ENCODE measurements at regions not wholly inside any gene's neighbourhood (a gene's known extent, or its start where the extent isn't known, plus 50 kb on each side); places are given as distances from the start of the nearest gene placed in this dataset.

DNA sequence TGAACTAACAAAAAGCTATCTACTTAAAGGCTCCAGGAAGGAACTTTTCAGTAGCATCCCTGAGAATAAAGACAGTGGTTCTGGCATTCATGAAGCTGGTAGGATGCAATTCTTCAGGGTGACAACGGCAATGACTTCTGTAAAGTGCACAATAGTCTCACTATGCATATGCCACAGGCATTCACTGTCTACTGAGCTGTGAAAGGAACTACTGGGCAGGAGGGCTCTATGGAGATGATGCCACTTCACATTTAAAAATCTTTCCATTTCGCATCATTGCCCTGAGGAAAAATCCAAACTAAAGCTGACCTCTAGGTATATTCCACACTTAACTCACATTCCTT lies 2020.6 kb upstream of the PCDH20 start (continued):
- no peak for TF ChIP-seq MTA3 (IDR thresholded peaks at IDR 0.05; ENCODE audit: borderline replicate concordance, low read length)
- no peak for TF ChIP-seq FOXK2 (IDR thresholded peaks at IDR 0.05)
- no peak for TF ChIP-seq CBX3 (IDR thresholded peaks at IDR 0.05; ENCODE audit: borderline replicate concordance, low read depth)
- no peak for TF ChIP-seq STAT3 (IDR thresholded peaks at IDR 0.05; ENCODE audit: low read depth, low read length)

GRCh38 chr13:63435667-63436324 lies 2020.1 kb upstream of the PCDH20 start:
- no peak for DNase-seq (ENCODE audit: low read depth, low spot score)
- 4% methylated on average over 2 of the region's 2 CpGs for WGBS (ENCODE audit: insufficient coverage, insufficient replicate concordance, low lambda C conversion rate, missing lambda C conversion rate)
- Histone ChIP-seq H3K79me2 (ENCODE audit: control insufficient read depth, insufficient read depth, low read length) (no peaks in the 10 kb centered on the region), H3K4me1 (ENCODE audit: control insufficient read depth, insufficient read depth, low read length) (no peaks in the 10 kb centered on the region), H3K9me3 (replicated peaks; ENCODE audit: control insufficient read depth, insufficient read depth, low read length) (no peaks in the 10 kb centered on the region), H3K4me3 (no peak overlapping the region), H3K27me3 (replicated peaks in 1 of 2; ENCODE audit: control insufficient read depth in 2 of 2, insufficient read depth in 2 of 2, low read length in 1 of 2) (no peaks in the 10 kb centered on the region), H3K4me2 (ENCODE audit: control insufficient read depth, insufficient read depth) (no peak overlapping the region), H2AFZ (ENCODE audit: control insufficient read depth, low read depth, low read length) (no peak overlapping the region), H3K9ac (ENCODE audit: control insufficient read depth, insufficient read depth, low read length) (no peak overlapping the region), H4K20me1 (ENCODE audit: control insufficient read depth, insufficient read depth) (no peaks in the 10 kb centered on the region), H3K36me3 (ENCODE audit: control insufficient read depth in 2 of 2, insufficient read depth in 2 of 2, low read length in 1 of 2) (no peaks in the 10 kb centered on the region), H3K27ac (ENCODE audit: control insufficient read depth, insufficient read depth) (no peak overlapping the region)
- no peak for ATAC-seq
- no peak for FAIRE-seq
- intact Hi-C loops (cut with micrococcal nuclease; ENCODE audit: unreplicated experiment), result no loop called here
- ChIA-PET CTCF (interaction anchor here (0.9 kb wide), 1 partner anchor 9 kb away, joined by 3 read pairs; no protein-coding TSS in a partner anchor), SMC1A (ENCODE audit: uncharacterized antibody, unreplicated experiment) (interaction anchor here (1.2 kb wide), 1 partner anchor 13 kb away, joined by 4 read pairs; no protein-coding TSS in a partner anchor), RAD21 (ENCODE audit: unreplicated experiment) (no interaction called here), POLR2A (no interaction called here)
- no peak for TF ChIP-seq SIX5 (IDR thresholded peaks at IDR 0.05; ENCODE audit: low read depth, low read length, severe bottlenecking)
- in situ Hi-C loops (cut with MboI), result no loop called here
- no TSS peak for BruUV-seq (replicated peaks)

- H3K27me3 ChIP-seq (replicated peaks in 1 of 2; ENCODE audit: control insufficient read depth in 2 of 2, insufficient read depth in 2 of 2, low read length in 1 of 2), result no peaks in the 10 kb centered on the region
- ChIA-PET CTCF (interaction anchor here (1.3 kb wide), 1 partner anchor 10 kb away, joined by 5 read pairs; no protein-coding TSS in a partner anchor), SMC1A (ENCODE audit: uncharacterized antibody, unreplicated experiment) (interaction anchor here (2.0 kb wide), 1 partner anchor 10 kb away, joined by 4 read pairs; no protein-coding TSS in a partner anchor), POLR2A (no interaction called here), RAD21 (ENCODE audit: unreplicated experiment) (no interaction called here)
- H3K27ac ChIP-seq (ENCODE audit: control insufficient read depth, insufficient read depth), result no peak overlapping the region
- no peaks in the 10 kb centered on the region for H3K36me3 ChIP-seq (ENCODE audit: control insufficient read depth in 2 of 2, insufficient read depth in 2 of 2, low read length in 1 of 2)
- intact Hi-C loops (cut with micrococcal nuclease; ENCODE audit: unreplicated experiment) (no loop called here), in situ Hi-C loops (cut with MboI) (no loop called here)
- no peak for DNase-seq (ENCODE audit: low read depth, low spot score)
- no peak overlapping the region for H3K4me3 ChIP-seq
- H3K9ac ChIP-seq (ENCODE audit: control insufficient read depth, insufficient read depth, low read length), result no peak overlapping the region
- no peaks in the 10 kb centered on the region for H3K79me2 ChIP-seq (ENCODE audit: control insufficient read depth, insufficient read depth, low read length)
- BruUV-seq (replicated peaks), result no TSS peak
- no peak overlapping the region for H3K4me2 ChIP-seq (ENCODE audit: control insufficient read depth, insufficient read depth)
- no peak for ATAC-seq
- H3K4me1 ChIP-seq (ENCODE audit: control insufficient read depth, insufficient read depth, low read length), result no peaks in the 10 kb centered on the region
- no peak for FAIRE-seq
- H2AFZ ChIP-seq (ENCODE audit: control insufficient read depth, low read depth, low read length), result no peak overlapping the region
- no peaks in the 10 kb centered on the region for H3K9me3 ChIP-seq (replicated peaks; ENCODE audit: control insufficient read depth, insufficient read depth, low read length)
- H4K20me1 ChIP-seq (ENCODE audit: control insufficient read depth, insufficient read depth), result no peaks in the 10 kb centered on the region
- TF ChIP-seq BCL11A (IDR thresholded peaks at IDR 0.05; ENCODE audit: low read depth, low read length) (no peak), BCLAF1 (IDR thresholded peaks at IDR 0.05) (no peak), JUNB (IDR thresholded peaks at IDR 0.05) (no peak), NFXL1 (IDR thresholded peaks at IDR 0.05; ENCODE audit: borderline replicate concordance) (no peak)
- TF ChIP-seq, protein P1, sequence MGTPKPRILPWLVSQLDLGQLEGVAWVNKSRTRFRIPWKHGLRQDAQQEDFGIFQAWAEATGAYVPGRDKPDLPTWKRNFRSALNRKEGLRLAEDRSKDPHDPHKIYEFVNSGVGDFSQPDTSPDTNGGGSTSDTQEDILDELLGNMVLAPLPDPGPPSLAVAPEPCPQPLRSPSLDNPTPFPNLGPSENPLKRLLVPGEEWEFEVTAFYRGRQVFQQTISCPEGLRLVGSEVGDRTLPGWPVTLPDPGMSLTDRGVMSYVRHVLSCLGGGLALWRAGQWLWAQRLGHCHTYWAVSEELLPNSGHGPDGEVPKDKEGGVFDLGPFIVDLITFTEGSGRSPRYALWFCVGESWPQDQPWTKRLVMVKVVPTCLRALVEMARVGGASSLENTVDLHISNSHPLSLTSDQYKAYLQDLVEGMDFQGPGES (IDR thresholded peaks at IDR 0.05), result no peak
- TF ChIP-seq, protein P2, sequence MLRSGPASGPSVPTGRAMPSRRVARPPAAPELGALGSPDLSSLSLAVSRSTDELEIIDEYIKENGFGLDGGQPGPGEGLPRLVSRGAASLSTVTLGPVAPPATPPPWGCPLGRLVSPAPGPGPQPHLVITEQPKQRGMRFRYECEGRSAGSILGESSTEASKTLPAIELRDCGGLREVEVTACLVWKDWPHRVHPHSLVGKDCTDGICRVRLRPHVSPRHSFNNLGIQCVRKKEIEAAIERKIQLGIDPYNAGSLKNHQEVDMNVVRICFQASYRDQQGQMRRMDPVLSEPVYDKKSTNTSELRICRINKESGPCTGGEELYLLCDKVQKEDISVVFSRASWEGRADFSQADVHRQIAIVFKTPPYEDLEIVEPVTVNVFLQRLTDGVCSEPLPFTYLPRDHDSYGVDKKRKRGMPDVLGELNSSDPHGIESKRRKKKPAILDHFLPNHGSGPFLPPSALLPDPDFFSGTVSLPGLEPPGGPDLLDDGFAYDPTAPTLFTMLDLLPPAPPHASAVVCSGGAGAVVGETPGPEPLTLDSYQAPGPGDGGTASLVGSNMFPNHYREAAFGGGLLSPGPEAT (IDR thresholded peaks at IDR 0.05; ENCODE audit: low read depth), result no peak
Observed at GRCh38 chr13:63433546-63434150, 2018.0 kb upstream of the PCDH20 start.
